Astrocyte of the cerebellum (primary cell): ENCODE measurements at regions not wholly inside any gene's neighbourhood (a gene's known extent, or its start where the extent isn't known, plus 50 kb on each side); places are given as distances from the start of the nearest gene placed in this dataset.

Source experiments
- DNase-seq: peaks from one replicate; pipeline ENCODE4 v3.0.0-alpha.2; 2011; ENCODE audit warnings: low read depth
- H3K4me3 ChIP-seq: 2 replicates; pipeline ENCODE4 v1.5.1; 2011; ENCODE audit warnings: mild to moderate bottlenecking, low read depth, low read length, moderate library complexity
- CTCF ChIP-seq: IDR thresholded peaks from 2 replicates; pipeline ENCODE4 v1.5.1; 2012; ENCODE audit warnings: low read length, low read depth, moderate library complexity, mild to moderate bottlenecking; ENCODE audit errors: missing control alignments
- in situ Hi-C: cut with HindIII; loops from 2 replicates; pipeline ENCODE4 v1.10.0; 2017; ENCODE audit warnings: low sequenced_read_pairs

GRCh38 chr6:19416811-19417210 is 420.4 kb upstream of the ID4 start:
- no peak for DNase-seq
- no peak overlapping the region for H3K4me3 ChIP-seq
- in situ Hi-C loops = no loop called here
- TF ChIP-seq CTCF = no peak

GRCh38 chr6:19417713-19418112 is 419.5 kb upstream of the ID4 start:
- H3K4me3 ChIP-seq = no peak overlapping the region
- no peak for TF ChIP-seq CTCF
- in situ Hi-C loops = no loop called here
- no peak for DNase-seq

GRCh38 chr6:19424853-19425252 is 412.3 kb upstream of the ID4 start:
- no peak for DNase-seq
- no peak for TF ChIP-seq CTCF
- no peak overlapping the region for H3K4me3 ChIP-seq
- in situ Hi-C loops = loop anchor here (25.0 kb wide), 1 partner anchor 88 kb away; no protein-coding TSS in a partner anchor

- in situ Hi-C loops = loop anchor here (25.0 kb wide), 1 partner anchor 90 kb away; no protein-coding TSS in a partner anchor
- TF ChIP-seq CTCF = no peak
- no peak for DNase-seq
- no peak overlapping the region for H3K4me3 ChIP-seq
These were observed 409.6 kb upstream of the ID4 start for GRCh38 chr6:19427548-19427947.

GRCh38 chr6:19432966-19433498 is 404.1 kb upstream of the ID4 start:
- no peak overlapping the region for H3K4me3 ChIP-seq
- in situ Hi-C loops = loop anchor here (25.0 kb wide), 1 partner anchor 96 kb away; no protein-coding TSS in a partner anchor
- no peak for DNase-seq
- no peak for TF ChIP-seq CTCF

- H3K4me3 ChIP-seq = no peak overlapping the region
- TF ChIP-seq CTCF = no peak
- no peak for DNase-seq
- in situ Hi-C loops = loop anchor here (25.0 kb wide), 1 partner anchor 97 kb away; no protein-coding TSS in a partner anchor
These were observed 403.1 kb upstream of the ID4 start for GRCh38 chr6:19434065-19434464.
